ENCODE measurements at regions not wholly inside any gene's neighbourhood (a gene's known extent, or its start where the extent isn't known, plus 50 kb on each side); places are given as distances from the start of the nearest gene placed in this dataset.

DNA sequence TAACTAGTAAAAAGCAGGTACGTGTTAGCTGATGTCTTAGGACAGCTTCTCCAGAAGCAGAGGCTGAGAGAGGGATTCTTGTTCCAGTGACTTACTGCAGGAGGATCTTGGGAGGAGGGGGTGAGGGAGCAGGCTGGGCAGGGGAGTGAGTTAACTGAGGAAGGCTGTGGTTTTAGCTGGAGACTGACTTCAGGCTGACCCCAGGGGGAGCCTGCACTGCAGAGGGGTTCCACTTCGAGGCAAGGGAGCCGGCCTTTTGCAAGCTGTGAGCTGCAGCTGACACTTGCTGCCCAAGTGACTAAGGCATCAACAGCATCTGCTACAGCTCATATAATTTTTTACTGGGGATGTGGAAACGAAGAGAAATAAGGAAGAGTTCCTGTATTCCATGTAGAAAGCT, 50.4 kb upstream of the SOD1 start:
- Histone ChIP-seq H3K27me3 (ENCODE audit: control insufficient read depth, insufficient read depth, low read length) (no peaks in the 10 kb centered on the region), H3K4me1 (ENCODE audit: control insufficient read depth, insufficient read depth, low read length) (no peaks in the 10 kb centered on the region), H3K9ac (ENCODE audit: low read length) (no peak overlapping the region), H3K4me3 (ENCODE audit: low read length) (no peak overlapping the region), H3K36me3 (ENCODE audit: control insufficient read depth, insufficient read depth, low read length) (no peaks in the 10 kb centered on the region), H3K9me3 (ENCODE audit: control insufficient read depth, low read length) (no peaks in the 10 kb centered on the region)

DNA sequence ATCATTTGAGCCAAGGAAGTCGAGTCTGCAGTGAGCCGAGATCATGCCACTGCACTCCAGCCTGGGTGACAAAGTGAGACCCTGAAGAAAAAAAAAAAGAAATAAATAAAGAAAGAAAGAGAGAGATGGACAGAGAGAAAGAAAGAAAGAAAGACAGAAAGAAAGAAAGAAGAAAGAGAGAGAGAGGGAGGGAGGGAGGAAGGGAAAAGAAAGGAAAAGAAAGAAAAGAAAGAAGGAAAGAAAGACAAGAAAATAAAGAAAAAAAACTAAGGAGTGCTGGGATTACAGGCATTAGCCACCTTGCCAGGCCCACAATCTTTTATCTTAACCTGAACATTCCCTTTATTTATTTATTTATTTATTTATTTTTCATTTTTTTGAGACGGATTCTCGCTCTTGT, 51.7 kb upstream of the SOD1 start:
- H3K4me1 ChIP-seq (ENCODE audit: control insufficient read depth, insufficient read depth, low read length), result no peaks in the 10 kb centered on the region
- no peaks in the 10 kb centered on the region for H3K36me3 ChIP-seq (ENCODE audit: control insufficient read depth, insufficient read depth, low read length)
- H3K4me3 ChIP-seq (ENCODE audit: low read length), result no peak overlapping the region
- H3K9me3 ChIP-seq (ENCODE audit: control insufficient read depth, low read length), result no peaks in the 10 kb centered on the region
- H3K9ac ChIP-seq (ENCODE audit: low read length), result no peak overlapping the region
- no peaks in the 10 kb centered on the region for H3K27me3 ChIP-seq (ENCODE audit: control insufficient read depth, insufficient read depth, low read length)

DNA sequence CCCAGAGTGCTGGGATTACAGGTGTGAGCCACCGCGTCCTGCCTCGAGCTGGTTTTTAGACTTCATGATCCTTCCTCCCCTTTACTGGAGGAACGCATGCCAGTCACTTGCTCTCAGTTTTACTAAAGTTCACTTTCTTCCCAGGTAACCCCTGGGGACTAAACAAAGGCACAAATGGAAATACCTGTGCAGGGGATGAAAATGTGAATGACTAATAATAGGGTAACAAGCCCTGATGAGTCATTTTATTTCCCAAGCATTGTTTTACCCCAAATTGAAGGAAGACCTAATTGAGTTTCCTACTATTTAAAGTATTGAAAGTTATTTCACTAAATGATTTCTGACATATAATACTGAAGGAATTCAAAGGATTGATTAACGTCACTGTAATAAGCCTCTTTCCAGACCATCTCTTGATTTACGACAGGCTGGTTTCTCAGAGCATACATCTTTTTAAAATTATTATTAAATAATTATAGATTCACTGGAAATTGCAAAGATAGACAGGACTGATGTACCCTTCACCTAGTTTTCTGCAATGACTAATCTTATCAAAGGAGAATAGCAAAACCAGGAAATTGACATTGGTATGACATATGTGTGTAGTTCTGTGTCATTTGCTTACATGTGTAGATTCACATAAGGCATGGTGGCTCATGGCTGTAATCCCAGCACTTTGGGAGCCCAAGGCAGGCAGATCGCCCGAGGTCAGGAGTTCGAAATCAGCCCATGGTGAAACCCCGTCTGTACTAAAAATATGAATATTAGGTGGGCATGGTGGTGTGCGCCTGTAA, 53.2 kb upstream of the SOD1 start:
- no peak overlapping the region for H3K9ac ChIP-seq (ENCODE audit: low read length)
- H3K4me3 ChIP-seq (ENCODE audit: low read length), result no peak overlapping the region
- no peaks in the 10 kb centered on the region for H3K9me3 ChIP-seq (ENCODE audit: control insufficient read depth, low read length)
- no peaks in the 10 kb centered on the region for H3K4me1 ChIP-seq (ENCODE audit: control insufficient read depth, insufficient read depth, low read length)
- H3K36me3 ChIP-seq (ENCODE audit: control insufficient read depth, insufficient read depth, low read length), result no peaks in the 10 kb centered on the region
- no peaks in the 10 kb centered on the region for H3K27me3 ChIP-seq (ENCODE audit: control insufficient read depth, insufficient read depth, low read length)

DNA sequence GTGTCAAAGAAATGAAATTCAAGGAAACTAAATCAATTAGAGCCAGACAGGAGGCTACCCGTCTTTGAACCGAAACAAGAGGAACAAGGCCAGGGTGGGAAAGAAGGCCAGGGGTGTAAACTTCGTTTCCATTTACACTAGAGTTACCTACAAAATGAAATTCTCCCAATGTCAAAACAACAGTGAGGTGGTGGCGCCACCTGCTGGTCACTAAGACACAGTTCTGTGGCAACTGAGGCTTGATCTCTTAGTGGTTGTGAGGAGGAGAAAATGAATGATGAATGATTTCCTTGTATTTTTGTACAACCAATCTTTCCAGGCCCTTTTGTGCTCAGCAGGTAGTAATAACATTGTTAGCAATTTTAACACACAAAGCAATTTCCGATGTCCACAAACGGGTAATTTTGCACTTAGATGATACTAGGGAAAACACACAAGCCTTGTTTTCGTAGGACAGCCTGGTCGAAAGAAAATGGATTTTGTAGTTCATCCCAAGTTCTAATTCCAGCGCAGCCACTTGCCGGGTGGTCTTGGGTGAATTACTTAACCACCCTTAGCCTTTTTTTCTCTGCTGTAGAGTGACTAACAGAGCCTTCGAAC, 54.8 kb upstream of the SOD1 start:
- H3K9ac ChIP-seq (ENCODE audit: low read length), result no peak overlapping the region

DNA sequence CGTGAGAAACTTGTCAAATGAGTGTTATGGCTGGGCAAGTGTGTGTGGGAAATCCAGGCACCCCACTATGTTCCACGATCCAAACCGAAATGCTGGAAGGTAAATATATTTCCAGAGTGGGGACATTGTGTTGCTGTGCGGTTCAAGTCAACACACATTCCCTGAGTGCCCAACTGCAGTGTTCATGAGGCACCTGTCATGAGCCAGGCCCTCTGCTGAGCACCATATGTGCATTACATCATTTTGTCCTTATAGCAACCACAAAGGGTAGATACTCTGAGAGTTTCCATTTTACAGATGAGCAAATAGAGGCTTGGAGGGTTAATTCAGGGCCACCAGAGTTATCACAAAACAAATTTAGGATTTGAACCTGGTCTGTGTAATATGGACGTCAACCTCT, 59.9 kb upstream of the SOD1 start:
- no peaks in the 10 kb centered on the region for H3K4me1 ChIP-seq (ENCODE audit: control insufficient read depth, insufficient read depth, low read length)
- no peaks in the 10 kb centered on the region for H3K36me3 ChIP-seq (ENCODE audit: control insufficient read depth, insufficient read depth, low read length)
- H3K9me3 ChIP-seq (ENCODE audit: control insufficient read depth, low read length), result no peaks in the 10 kb centered on the region
- no peaks in the 10 kb centered on the region for H3K27me3 ChIP-seq (ENCODE audit: control insufficient read depth, insufficient read depth, low read length)
- H3K4me3 ChIP-seq (ENCODE audit: low read length), result no peak overlapping the region
- no peak overlapping the region for H3K9ac ChIP-seq (ENCODE audit: low read length)

More for the DNA sequence above, 54.8 kb upstream of the SOD1 start:
- Histone ChIP-seq H3K4me1 (ENCODE audit: control insufficient read depth, insufficient read depth, low read length) (no peaks in the 10 kb centered on the region), H3K36me3 (ENCODE audit: control insufficient read depth, insufficient read depth, low read length) (no peaks in the 10 kb centered on the region), H3K4me3 (ENCODE audit: low read length) (no peak overlapping the region), H3K27me3 (ENCODE audit: control insufficient read depth, insufficient read depth, low read length) (no peaks in the 10 kb centered on the region), H3K9me3 (ENCODE audit: control insufficient read depth, low read length) (no peaks in the 10 kb centered on the region)

DNA sequence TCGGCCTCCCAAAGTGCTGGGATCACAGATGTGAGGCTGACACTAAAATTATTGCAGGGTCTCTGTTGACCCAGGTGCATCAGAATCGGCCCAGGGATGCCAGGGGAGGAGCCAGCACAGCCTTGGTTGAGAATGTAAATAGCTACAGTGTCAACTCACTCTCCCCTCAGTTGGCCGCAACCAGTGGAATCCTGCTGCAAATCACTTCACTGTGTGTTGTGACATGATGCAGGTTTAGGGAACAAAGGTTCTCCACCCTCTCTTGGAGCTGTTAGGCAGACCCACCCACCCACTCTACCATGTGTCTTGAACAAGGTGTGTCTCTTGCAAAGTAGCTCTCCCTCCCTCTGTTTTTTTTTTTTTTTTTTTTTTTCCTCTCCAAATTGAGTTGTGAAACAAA, 60.5 kb upstream of the SOD1 start:
- H3K36me3 ChIP-seq (ENCODE audit: control insufficient read depth, insufficient read depth, low read length), result no peaks in the 10 kb centered on the region
- H3K9me3 ChIP-seq (ENCODE audit: control insufficient read depth, low read length), result no peaks in the 10 kb centered on the region
- no peak overlapping the region for H3K9ac ChIP-seq (ENCODE audit: low read length)
- H3K4me3 ChIP-seq (ENCODE audit: low read length), result no peak overlapping the region
- no peaks in the 10 kb centered on the region for H3K4me1 ChIP-seq (ENCODE audit: control insufficient read depth, insufficient read depth, low read length)
- no peaks in the 10 kb centered on the region for H3K27me3 ChIP-seq (ENCODE audit: control insufficient read depth, insufficient read depth, low read length)

DNA sequence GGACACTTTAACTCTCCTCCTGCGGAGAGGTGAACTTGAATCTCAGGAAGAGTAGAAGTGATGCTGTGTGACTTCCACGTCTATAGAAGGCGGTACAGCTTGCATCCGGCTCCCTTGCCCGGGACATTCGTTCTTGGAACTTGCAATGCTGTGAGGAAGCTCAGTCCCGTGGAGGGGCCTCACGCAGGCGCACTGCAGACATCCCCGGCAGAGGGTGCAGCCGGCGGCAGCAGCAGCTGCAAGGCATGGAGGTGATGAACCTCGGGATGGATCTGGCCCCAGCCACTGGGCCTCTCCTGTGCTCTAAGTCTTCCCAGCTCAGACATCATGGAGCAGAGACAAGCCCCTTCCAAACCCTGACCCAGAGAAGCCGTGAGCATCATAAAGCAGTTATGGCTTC, 61.8 kb upstream of the SOD1 start:
- Histone ChIP-seq H3K9ac (ENCODE audit: low read length) (no peak overlapping the region), H3K9me3 (ENCODE audit: control insufficient read depth, low read length) (no peaks in the 10 kb centered on the region), H3K4me3 (ENCODE audit: low read length) (no peak overlapping the region), H3K27me3 (ENCODE audit: control insufficient read depth, insufficient read depth, low read length) (no peaks in the 10 kb centered on the region), H3K4me1 (ENCODE audit: control insufficient read depth, insufficient read depth, low read length) (no peaks in the 10 kb centered on the region), H3K36me3 (ENCODE audit: control insufficient read depth, insufficient read depth, low read length) (no peaks in the 10 kb centered on the region)

DNA sequence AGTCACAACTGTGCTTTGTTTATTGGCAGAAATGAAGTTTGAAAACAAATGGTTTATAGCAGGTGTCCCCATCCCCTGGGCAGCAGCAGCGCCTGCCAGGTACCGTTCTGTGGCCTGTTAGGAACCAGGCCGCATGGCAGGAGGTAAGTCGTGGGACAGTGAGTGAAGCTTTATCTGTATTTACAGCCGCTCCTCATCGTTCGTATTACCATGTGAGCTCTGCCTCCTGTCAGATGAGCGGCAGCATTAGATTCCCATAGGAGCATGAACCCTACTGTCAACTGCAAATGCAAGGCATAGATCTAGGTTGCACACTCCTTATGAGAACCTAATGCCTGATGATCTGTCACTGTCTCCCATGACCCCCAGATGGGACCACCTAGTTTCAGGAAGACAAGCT, 63.4 kb upstream of the SOD1 start:
- Histone ChIP-seq H3K4me1 (ENCODE audit: control insufficient read depth, insufficient read depth, low read length) (no peaks in the 10 kb centered on the region), H3K9ac (ENCODE audit: low read length) (no peak overlapping the region), H3K36me3 (ENCODE audit: control insufficient read depth, insufficient read depth, low read length) (no peaks in the 10 kb centered on the region), H3K4me3 (ENCODE audit: low read length) (no peak overlapping the region), H3K27me3 (ENCODE audit: control insufficient read depth, insufficient read depth, low read length) (no peaks in the 10 kb centered on the region), H3K9me3 (ENCODE audit: control insufficient read depth, low read length) (no peaks in the 10 kb centered on the region)

DNA sequence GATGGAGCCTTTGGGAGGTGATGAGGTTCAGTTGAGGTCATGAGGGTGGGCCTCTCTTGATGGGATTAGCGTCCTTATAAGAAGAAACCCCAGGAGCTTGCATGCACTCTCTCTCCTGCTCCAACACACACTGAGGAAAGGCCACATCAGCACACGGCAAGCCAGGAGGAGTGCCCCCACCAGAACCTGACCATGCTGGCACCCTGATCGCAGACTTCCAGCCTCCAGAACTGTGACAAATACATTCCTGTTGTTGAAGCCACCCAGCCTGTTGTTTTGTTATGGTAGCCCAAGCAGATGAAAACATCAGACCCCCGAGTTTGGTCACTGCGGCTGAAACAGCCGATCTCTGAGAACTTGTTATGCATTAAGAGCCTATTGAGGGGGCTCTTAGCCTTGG, 64.8 kb upstream of the SOD1 start:
- Histone ChIP-seq H3K9me3 (ENCODE audit: control insufficient read depth, low read length) (no peaks in the 10 kb centered on the region), H3K27me3 (ENCODE audit: control insufficient read depth, insufficient read depth, low read length) (no peaks in the 10 kb centered on the region), H3K4me3 (ENCODE audit: low read length) (no peak overlapping the region), H3K9ac (ENCODE audit: low read length) (no peak overlapping the region), H3K36me3 (ENCODE audit: control insufficient read depth, insufficient read depth, low read length) (no peaks in the 10 kb centered on the region), H3K4me1 (ENCODE audit: control insufficient read depth, insufficient read depth, low read length) (no peaks in the 10 kb centered on the region)

DNA sequence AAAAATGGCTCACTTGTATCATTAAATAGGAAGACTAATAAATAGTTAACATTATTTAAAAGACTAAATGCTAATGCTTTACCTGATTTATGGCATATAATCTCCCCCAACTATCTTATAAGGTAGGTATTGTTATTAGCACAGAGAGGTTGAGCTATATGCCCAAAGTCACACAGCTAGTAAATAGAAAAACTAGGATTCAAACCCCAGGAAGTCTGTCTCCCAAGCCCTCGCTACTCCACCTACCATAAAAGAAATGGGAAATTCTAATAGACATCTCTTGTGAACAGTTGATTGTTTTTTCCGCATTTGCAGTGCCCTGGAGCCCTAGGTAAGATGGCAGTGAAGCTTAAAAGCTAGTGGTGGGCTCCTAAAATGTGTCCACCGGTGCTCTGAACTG, 65.2 kb upstream of the SOD1 start:
- no peaks in the 10 kb centered on the region for H3K9me3 ChIP-seq (ENCODE audit: control insufficient read depth, low read length)
- H3K27me3 ChIP-seq (ENCODE audit: control insufficient read depth, insufficient read depth, low read length), result no peaks in the 10 kb centered on the region
- H3K9ac ChIP-seq (ENCODE audit: low read length), result no peak overlapping the region
- H3K36me3 ChIP-seq (ENCODE audit: control insufficient read depth, insufficient read depth, low read length), result no peaks in the 10 kb centered on the region
- H3K4me1 ChIP-seq (ENCODE audit: control insufficient read depth, insufficient read depth, low read length), result no peaks in the 10 kb centered on the region
- no peak overlapping the region for H3K4me3 ChIP-seq (ENCODE audit: low read length)

DNA sequence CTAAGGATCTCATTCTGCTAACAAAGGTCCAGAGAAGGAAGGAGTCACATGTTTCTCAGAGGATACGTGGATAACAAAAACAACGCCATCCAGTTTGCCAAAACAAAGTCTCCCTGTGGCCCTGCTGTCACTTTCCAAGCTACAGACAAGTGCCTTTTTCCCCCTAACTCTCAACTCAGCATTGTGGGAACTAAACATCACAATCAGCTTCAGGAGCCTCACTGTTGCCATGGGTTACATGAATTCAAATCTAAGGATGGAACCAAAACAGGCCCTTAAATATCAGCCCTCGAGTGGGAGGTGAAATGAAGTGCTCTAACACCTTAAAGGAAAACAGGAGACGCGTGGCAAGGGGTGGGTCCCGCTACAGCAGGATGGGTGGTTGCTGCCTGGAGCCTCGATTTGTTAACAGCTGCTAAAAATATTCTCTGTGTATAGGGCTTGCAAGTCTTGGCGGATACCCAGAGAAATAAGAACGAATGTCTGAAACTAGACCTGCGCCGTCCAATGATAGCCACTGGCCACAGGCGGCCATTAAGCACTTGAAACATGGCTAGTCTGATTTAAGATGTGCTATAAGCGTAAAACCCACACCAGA, 66.4 kb upstream of the SOD1 start:
- Histone ChIP-seq H3K36me3 (ENCODE audit: control insufficient read depth, insufficient read depth, low read length) (no peaks in the 10 kb centered on the region), H3K9ac (ENCODE audit: low read length) (no peak overlapping the region), H3K4me1 (ENCODE audit: control insufficient read depth, insufficient read depth, low read length) (no peaks in the 10 kb centered on the region), H3K9me3 (ENCODE audit: control insufficient read depth, low read length) (no peaks in the 10 kb centered on the region), H3K4me3 (ENCODE audit: low read length) (no peak overlapping the region), H3K27me3 (ENCODE audit: control insufficient read depth, insufficient read depth, low read length) (no peaks in the 10 kb centered on the region)

DNA sequence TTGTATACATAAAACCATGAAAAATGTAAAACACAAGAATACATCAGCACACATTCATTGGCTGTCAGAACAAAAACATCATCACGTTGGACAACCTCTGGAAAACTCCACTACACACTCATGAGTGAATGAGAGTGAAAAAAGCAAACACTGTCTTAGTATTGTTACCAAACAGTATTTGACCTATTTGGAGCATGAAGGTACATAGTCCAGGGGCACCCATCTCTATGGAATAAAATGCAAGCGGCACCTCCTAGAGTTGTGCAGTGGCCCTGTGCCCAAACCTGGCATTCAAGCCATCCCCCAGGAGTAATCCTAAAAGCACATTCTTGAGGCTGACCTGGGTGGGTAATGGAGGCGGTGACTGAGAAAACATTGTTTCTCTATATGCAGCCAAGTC, 67.0 kb upstream of the SOD1 start:
- Histone ChIP-seq H3K4me1 (ENCODE audit: control insufficient read depth, insufficient read depth, low read length) (no peaks in the 10 kb centered on the region), H3K9me3 (ENCODE audit: control insufficient read depth, low read length) (no peaks in the 10 kb centered on the region), H3K36me3 (ENCODE audit: control insufficient read depth, insufficient read depth, low read length) (no peaks in the 10 kb centered on the region), H3K4me3 (ENCODE audit: low read length) (no peak overlapping the region), H3K9ac (ENCODE audit: low read length) (no peak overlapping the region), H3K27me3 (ENCODE audit: control insufficient read depth, insufficient read depth, low read length) (no peaks in the 10 kb centered on the region)
